A549 (cell line): ENCODE measurements at regions not wholly inside any gene's neighbourhood (a gene's known extent, or its start where the extent isn't known, plus 50 kb on each side); places are given as distances from the start of the nearest gene placed in this dataset.

ENCODE experiments used
- ATAC-seq, 2 experiments: fragments of 200-7000 bp in 1 of 2; fragments of >200 bp in 1 of 2; cut with Nextera tagmentation in 1 of 2; cut with Tn5 transposase in 1 of 2; 3 replicates each; pipeline versions ENCODE4 v1.8.0 to v1.9.1; 2018 to 2020; ENCODE audit warnings: mild to moderate bottlenecking in 1 of 2, moderate library complexity in 1 of 2
- CTCF ChIA-PET: fragments of 300-600 bp; sonication (Branson Sonifier 250); formaldehyde crosslinking; extraction: SDS; loops from one replicate; lab custom pipeline; 2021; ENCODE audit warnings: antibody characterized with exemption, inconsistent platforms; lab: Yijun Ruan, JAX
- POLR2A ChIA-PET: fragments of 350-600 bp; formaldehyde crosslinking; extraction: SDS; loops from one replicate; lab custom pipeline; 2021; ENCODE audit warnings: antibody characterized with exemption, inconsistent platforms; lab: Yijun Ruan, JAX
- DNase-seq, 2 experiments: peaks; one replicate each; pipeline versions ENCODE4 v3.0.0 to v3.0.0-alpha.2; 2011 to 2016; ENCODE audit warnings: low read depth in 1 of 2, low spot score in 1 of 2
- FAIRE-seq: peaks from 2 replicates; lab custom pipeline; 2011; peaks lifted over from hg19 to GRCh38; lab: Jason Lieb, UNC
- H3K27ac ChIP-seq, 2 experiments: fragments of >200 bp; sonication (Bioruptor Twin); formaldehyde crosslinking; 3 replicates each; pipeline ENCODE4 v1.5.1; 2016 to 2017
- H3K4me1 ChIP-seq: fragments of >200 bp; sonication (Bioruptor Twin); formaldehyde crosslinking; 3 replicates; pipeline ENCODE4 v1.6.1; 2016
- H3K4me2 ChIP-seq: fragments of >200 bp; sonication (Bioruptor Twin); formaldehyde crosslinking; 3 replicates; pipeline ENCODE4 v1.6.1; 2016
- H3K4me3 ChIP-seq: fragments of >200 bp; sonication (Bioruptor Twin); formaldehyde crosslinking; 3 replicates; pipeline ENCODE4 v1.5.1; 2016
- H3K9me3 ChIP-seq: fragments of >200 bp; sonication (Bioruptor Twin); formaldehyde crosslinking; 3 replicates; pipeline ENCODE4 v1.6.1; 2016
- ATOH8 ChIP-seq: fragments of 250-450 bp; sonication (Bioruptor Pico); IDR thresholded peaks from 2 replicates; pipeline ENCODE4 v1.5.0; 2020; ENCODE audit warnings: low read depth, mild to moderate bottlenecking, moderate library complexity
- CBX2 ChIP-seq: fragments of 200-600 bp; sonication (generic); IDR thresholded peaks from 2 replicates; pipeline ENCODE4 v1.6.1; 2016; ENCODE audit warnings: low read depth, mild to moderate bottlenecking, borderline replicate concordance
- CBX8 ChIP-seq: fragments of 200-600 bp; sonication (generic); IDR thresholded peaks from 2 replicates; pipeline ENCODE4 v1.6.1; 2016
- CEBPB ChIP-seq, 2 experiments: fragments of >200 bp in 1 of 2; sonication (Bioruptor Twin) in 1 of 2; formaldehyde crosslinking in 1 of 2; IDR thresholded peaks; 2 replicates each; pipeline ENCODE4 v1.6.1; 2012 to 2016
- EP300 ChIP-seq, 2 experiments: fragments of >200 bp; sonication (Bioruptor Twin); formaldehyde crosslinking; IDR thresholded peaks; 2 replicates in 1 of 2; 3 replicates in 1 of 2; pipeline ENCODE4 v1.6.1; 2016 to 2017
- FOSL2 ChIP-seq, 2 experiments: fragments of 450-650 bp in 1 of 2; fragments of >200 bp in 1 of 2; sonication (Bioruptor Twin) in 1 of 2; formaldehyde crosslinking; IDR thresholded peaks; 2 replicates each; pipeline versions ENCODE4 v1.5.0 to v1.6.1; 2016 to 2020; ENCODE audit warnings: mild to moderate bottlenecking in 1 of 2, moderate library complexity in 1 of 2
- GATA3 ChIP-seq: IDR thresholded peaks from 2 replicates; pipeline ENCODE4 v1.6.1; 2012; ENCODE audit warnings: borderline replicate concordance
- HDAC2 ChIP-seq: fragments of 200-600 bp; sonication (generic); IDR thresholded peaks from 2 replicates; pipeline ENCODE4 v1.6.1; 2016
- HOXB5 ChIP-seq: fragments of 250-450 bp; sonication (Bioruptor Pico); IDR thresholded peaks from 2 replicates; pipeline ENCODE4 v1.5.0; 2020; ENCODE audit warnings: mild to moderate bottlenecking, moderate library complexity
- JUN ChIP-seq, 2 experiments: fragments of >200 bp; sonication (Bioruptor Twin); formaldehyde crosslinking; IDR thresholded peaks; 2 replicates in 1 of 2; 3 replicates in 1 of 2; pipeline ENCODE4 v1.6.1; 2016 to 2017
- KDM1A ChIP-seq: fragments of 200-600 bp; sonication (generic); IDR thresholded peaks from 2 replicates; pipeline ENCODE4 v1.6.1; 2016; ENCODE audit warnings: low read depth, mild to moderate bottlenecking
- KDM5A ChIP-seq: fragments of 200-600 bp; sonication (generic); IDR thresholded peaks from 2 replicates; pipeline ENCODE4 v1.6.1; 2016; ENCODE audit warnings: antibody characterized with exemption, mild to moderate bottlenecking
- MAFK ChIP-seq: fragments of 450-650 bp; IDR thresholded peaks from 2 replicates; pipeline ENCODE4 v1.6.1; 2014; ENCODE audit not compliant: partially characterized antibody
- MAZ ChIP-seq: fragments of 150-350 bp; IDR thresholded peaks from 2 replicates; pipeline ENCODE4 v1.6.1; 2014; ENCODE audit warnings: antibody characterized with exemption, low read depth, low read length, borderline replicate concordance
- MYC ChIP-seq: IDR thresholded peaks from 2 replicates; pipeline ENCODE4 v1.6.1; 2012; ENCODE audit warnings: mild to moderate bottlenecking, inconsistent platforms, low read length, improper control_type of control experiment, borderline replicate concordance
- NFE2L2 ChIP-seq: fragments of 150-350 bp; conservative IDR thresholded peaks from 2 replicates; pipeline ENCODE4 v1.6.1; 2014; ENCODE audit warnings: low read length
- NR3C1 ChIP-seq: fragments of >200 bp; sonication (Bioruptor Twin); formaldehyde crosslinking; IDR thresholded peaks from 3 replicates; pipeline ENCODE4 v1.6.1; 2017
- PBX3 ChIP-seq: IDR thresholded peaks from 2 replicates; pipeline ENCODE4 v1.6.1; 2012
- POLR2A ChIP-seq: IDR thresholded peaks from 2 replicates; pipeline ENCODE4 v1.6.1; 2012; ENCODE audit warnings: mild to moderate bottlenecking, low read length
- RAD21 ChIP-seq, 2 experiments: fragments of >200 bp in 1 of 2; sonication (Bioruptor Twin) in 1 of 2; formaldehyde crosslinking in 1 of 2; IDR thresholded peaks in 1 of 2; conservative IDR thresholded peaks in 1 of 2; 2 replicates in 1 of 2; 3 replicates in 1 of 2; pipeline ENCODE4 v1.6.1; 2012 to 2018; ENCODE audit warnings: inconsistent platforms in 1 of 2
- RCOR1 ChIP-seq: fragments of 150-350 bp; IDR thresholded peaks from 2 replicates; pipeline ENCODE4 v1.6.1; 2014; ENCODE audit warnings: antibody characterized with exemption, low read length, low read depth
- SREBF2 ChIP-seq: fragments of 450-650 bp; IDR thresholded peaks from 2 replicates; pipeline ENCODE4 v1.6.1; 2014; ENCODE audit warnings: mild to moderate bottlenecking, moderate library complexity
- TFCP2L1 ChIP-seq: fragments of 250-450 bp; sonication (Bioruptor Pico); IDR thresholded peaks from 2 replicates; pipeline ENCODE4 v1.5.0; 2021; ENCODE audit warnings: mild to moderate bottlenecking
- TP53 ChIP-seq: fragments of 250-450 bp; sonication (Bioruptor Pico); IDR thresholded peaks from 2 replicates; pipeline ENCODE4 v1.5.0; 2021; ENCODE audit warnings: mild to moderate bottlenecking, moderate library complexity
- USF2 ChIP-seq: fragments of 450-650 bp; IDR thresholded peaks from 2 replicates; pipeline ENCODE4 v1.6.1; 2014; ENCODE audit warnings: antibody characterized with exemption
- ZC3H11A ChIP-seq: fragments of 450-650 bp; IDR thresholded peaks from 2 replicates; pipeline ENCODE4 v1.6.1; 2014; ENCODE audit warnings: antibody characterized with exemption, mild to moderate bottlenecking
- ZNF302 ChIP-seq: fragments of 250-450 bp; sonication (Bioruptor Pico); IDR thresholded peaks from 2 replicates; pipeline ENCODE4 v1.9.0; 2021; ENCODE audit warnings: inconsistent platforms, mild to moderate bottlenecking, moderate library complexity
- ZSCAN20 ChIP-seq: fragments of 250-450 bp; sonication (Bioruptor Pico); IDR thresholded peaks from 2 replicates; pipeline ENCODE4 v1.8.0; 2022; ENCODE audit warnings: mild to moderate bottlenecking, moderate library complexity
- WGBS: methylation state at CpG from one replicate; pipeline ENCODE4 v1.1.6; 2017; ENCODE audit errors: missing lambda C conversion rate; 5-methylcytosine and 5-hydroxymethylcytosine counted together

GRCh38 chr22:27627444-27627833, 174.1 kb downstream of the MN1 start:
- ChIA-PET POLR2A (no interaction called here), CTCF (interaction anchor here (1.4 kb wide), 1 partner anchor 9 kb away, joined by 4 read pairs; no protein-coding TSS in a partner anchor)
- FAIRE-seq (no peak), ATAC-seq (peak; percentile 24 to 57; a peak in 4 of 6 replicates), DNase-seq (peak in 1 of 2 experiments; percentile 22)
- TF ChIP-seq MAFK (no peak), MAZ (no peak), TP53 (CRISPR knock-in tag) (no peak), NR3C1 (no peak), ZSCAN20 (CRISPR knock-in tag) (no peak), RAD21 (conservative IDR thresholded peaks at IDR 0.05 in 1 of 2, IDR thresholded peaks at IDR 0.05 in 1 of 2) (peak in 1 of 2 experiments; percentile 12; a peak in 1 of 5 replicates)
- Histone ChIP-seq H3K4me2 (no peak overlapping the region), H3K9me3 (no peaks in the 10 kb centered on the region), H3K4me3 (no peak overlapping the region), H3K27ac (no peak overlapping the region), H3K4me1 (no peaks in the 10 kb centered on the region)
- 70% methylated on average over 9 of the region's 9 CpGs for WGBS

- no peak for TF ChIP-seq HDAC2
- H3K4me3 ChIP-seq = no peak overlapping the region
- ChIA-PET POLR2A (no interaction called here), CTCF (interaction anchor here (1.4 kb wide), 1 partner anchor 9 kb away, joined by 4 read pairs; no protein-coding TSS in a partner anchor)
- ATAC-seq (no peak), FAIRE-seq (no peak), DNase-seq (no peak)
- H3K4me2 ChIP-seq = no peak overlapping the region
- H3K9me3 ChIP-seq = no peaks in the 10 kb centered on the region
- H3K4me1 ChIP-seq = no peaks in the 10 kb centered on the region
- 70% methylated on average over 5 of the region's 6 CpGs for WGBS
- H3K27ac ChIP-seq = no peak overlapping the region
Observed at GRCh38 chr22:27627901-27628300, 173.7 kb downstream of the MN1 start.

- POLR2A ChIA-PET = no interaction called here
- FAIRE-seq = no peak
- no peak overlapping the region for H3K4me2 ChIP-seq
Observed at GRCh38 chr22:27628341-27628740, 173.2 kb downstream of the MN1 start.

GRCh38 chr22:27628891-27629631, 172.5 kb downstream of the MN1 start:
- H3K27ac ChIP-seq = no peak overlapping the region
- DNase-seq (no peak), FAIRE-seq (no peak), ATAC-seq (no peak)
- WGBS = 83% methylated on average over 8 of the region's 9 CpGs
- no peaks in the 10 kb centered on the region for H3K9me3 ChIP-seq
- ChIA-PET CTCF (no interaction called here), POLR2A (no interaction called here)
- no peak overlapping the region for H3K4me3 ChIP-seq
- H3K4me1 ChIP-seq = no peaks in the 10 kb centered on the region
- H3K4me2 ChIP-seq = no peak overlapping the region
- TF ChIP-seq FOSL2 (IDR thresholded peaks at IDR 0.05) (no peak), FOSL2 (CRISPR knock-in tag; IDR thresholded peaks at IDR 0.05) (no peak), PBX3 (no peak), ZC3H11A (no peak), POLR2A (no peak), ATOH8 (no peak), RCOR1 (no peak), MYC (no peak), USF2 (no peak), NR3C1 (no peak), ZNF302 (no peak), RAD21 (conservative IDR thresholded peaks at IDR 0.05 in 1 of 2, IDR thresholded peaks at IDR 0.05 in 1 of 2) (no peak), TP53 (CRISPR knock-in tag) (no peak), KDM1A (no peak), EP300 (IDR thresholded peaks at IDR 0.05) (no peak), JUN (IDR thresholded peaks at IDR 0.05) (no peak)

More at GRCh38 chr22:27628341-27628740, 173.2 kb downstream of the MN1 start:
- Histone ChIP-seq H3K4me3 (no peak overlapping the region), H3K4me1 (no peaks in the 10 kb centered on the region), H3K27ac (no peak overlapping the region), H3K9me3 (no peaks in the 10 kb centered on the region)
- TF ChIP-seq KDM1A = no peak
- TF ChIP-seq NFE2L2 = no peak
- no peak for TF ChIP-seq GATA3
- no peak for TF ChIP-seq CBX2
- TF ChIP-seq KDM5A = no peak
- TF ChIP-seq CEBPB (IDR thresholded peaks at IDR 0.05) = no peak
- no peak for TF ChIP-seq ZC3H11A
- TF ChIP-seq HOXB5 (CRISPR knock-in tag) = no peak
- no peak for TF ChIP-seq RCOR1
- no peak for TF ChIP-seq TFCP2L1
- no peak for TF ChIP-seq SREBF2
- TF ChIP-seq ZSCAN20 (CRISPR knock-in tag) = no peak
- TF ChIP-seq CBX8 = no peak
- no peak for TF ChIP-seq MAZ
- ATAC-seq = no peak
- no peak for DNase-seq
- CTCF ChIA-PET = no interaction called here
- 80% methylated on average over 8 of the region's 8 CpGs for WGBS
